ENCODE measurements at regions not wholly inside any gene's neighbourhood (a gene's known extent, or its start where the extent isn't known, plus 50 kb on each side); places are given as distances from the start of the nearest gene placed in this dataset.
A peak's percentile ranks its signal among the peaks of the same experiment; 100 is the strongest.

GRCh38 chr1:221900678-221901077, 158.8 kb upstream of the DUSP10 start:
- intact Hi-C loops (cut with DNase I; ENCODE audit: low total_unique reads), result no loop called here
- no peak for TF ChIP-seq EP300 (IDR thresholded peaks at IDR 0.05)
- TF ChIP-seq CTCF (IDR thresholded peaks at IDR 0.05), result no peak
- TF ChIP-seq POLR2A (IDR thresholded peaks at IDR 0.05), result no peak
- no peak for TF ChIP-seq POLR2AphosphoS5 (IDR thresholded peaks at IDR 0.05)

GRCh38 chr1:221897321-221897721, 155.4 kb upstream of the DUSP10 start:
- Histone ChIP-seq H3K36me3 (no peaks in the 10 kb centered on the region), H3K9me3 (peaks cover 0 to 4% (median 0%) of the 10 kb centered on the region in 4 donors), H3K27ac (no peak overlapping the region), H3K4me1 (no peaks in the 10 kb centered on the region), H3K27me3 (no peaks in the 10 kb centered on the region), H3K4me3 (no peak overlapping the region)
- no peak for DNase-seq
- intact Hi-C loops (cut with DNase I; ENCODE audit: low total_unique reads), result no loop called here
- TF ChIP-seq EP300 (IDR thresholded peaks at IDR 0.05) (no peak), CTCF (IDR thresholded peaks at IDR 0.05) (no peak), POLR2A (IDR thresholded peaks at IDR 0.05) (no peak), POLR2AphosphoS5 (IDR thresholded peaks at IDR 0.05) (no peak)
- WGBS, 5 donors, result 33 to 49% (median 42%) methylated on average over 3 of the region's 3 CpGs

More at GRCh38 chr1:221900678-221901077, 158.8 kb upstream of the DUSP10 start:
- 88 to 97% (median 95%) methylated on average over 3 of the region's 3 CpGs for WGBS, 5 donors
- no peak for DNase-seq
- no peaks in the 10 kb centered on the region for H3K27me3 ChIP-seq
- H3K4me3 ChIP-seq, result no peak overlapping the region
- no peaks in the 10 kb centered on the region for H3K9me3 ChIP-seq
- no peak overlapping the region for H3K27ac ChIP-seq
- H3K36me3 ChIP-seq, result no peaks in the 10 kb centered on the region
- H3K4me1 ChIP-seq, result no peaks in the 10 kb centered on the region

GRCh38 chr1:221892301-221892830, 150.5 kb upstream of the DUSP10 start:
- Histone ChIP-seq H3K27ac (no peak overlapping the region), H3K27me3 (no peaks in the 10 kb centered on the region), H3K4me1 (peaks cover 0 to 1% (median under 1%) of the 10 kb centered on the region in 4 donors), H3K36me3 (no peaks in the 10 kb centered on the region), H3K9me3 (peaks cover 0 to 4% (median 0%) of the 10 kb centered on the region in 4 donors), H3K4me3 (no peak overlapping the region)
- no peak for DNase-seq
- WGBS, 5 donors, result 73 to 87% (median 76%) methylated on average over 1 of the region's 1 CpG
- no peak for TF ChIP-seq EP300 (IDR thresholded peaks at IDR 0.05)
- no peak for TF ChIP-seq CTCF (IDR thresholded peaks at IDR 0.05)
- TF ChIP-seq POLR2AphosphoS5 (IDR thresholded peaks at IDR 0.05), result no peak
- no peak for TF ChIP-seq POLR2A (IDR thresholded peaks at IDR 0.05)
- intact Hi-C loops (cut with DNase I; ENCODE audit: low total_unique reads), result no loop called here

- no peak overlapping the region for H3K27ac ChIP-seq
- TF ChIP-seq POLR2AphosphoS5 (IDR thresholded peaks at IDR 0.05) (peak in 1 of 3 donors; percentile 11), POLR2A (IDR thresholded peaks at IDR 0.05) (no peak)
- intact Hi-C loops (cut with DNase I; ENCODE audit: low total_unique reads), result no loop called here
- WGBS, 5 donors, result 53 to 92% (median 80%) methylated on average over 1 of the region's 1 CpG
- DNase-seq, result no peak
- peaks cover 3 to 8% (median 6%) of the 10 kb centered on the region in 4 donors for H3K4me1 ChIP-seq
- H3K36me3 ChIP-seq, result no peaks in the 10 kb centered on the region
- no peak overlapping the region for H3K4me3 ChIP-seq
- peaks cover 0 to 4% (median 0%) of the 10 kb centered on the region in 4 donors for H3K9me3 ChIP-seq
- H3K27me3 ChIP-seq, result no peaks in the 10 kb centered on the region
These were observed 149.8 kb upstream of the DUSP10 start for GRCh38 chr1:221891708-221892107.

- intact Hi-C loops (cut with DNase I; ENCODE audit: low total_unique reads), result no loop called here
- no peak for TF ChIP-seq POLR2AphosphoS5 (IDR thresholded peaks at IDR 0.05)
- TF ChIP-seq CTCF (IDR thresholded peaks at IDR 0.05), result no peak
- no peak for TF ChIP-seq EP300 (IDR thresholded peaks at IDR 0.05)
- no peak for TF ChIP-seq POLR2A (IDR thresholded peaks at IDR 0.05)
- no peak for DNase-seq
- peaks cover 0 to 4% (median 0%) of the 10 kb centered on the region in 4 donors for H3K9me3 ChIP-seq
- no peaks in the 10 kb centered on the region for H3K27me3 ChIP-seq
- H3K4me1 ChIP-seq, result peaks cover 3 to 11% (median 6%) of the 10 kb centered on the region in 4 donors
- H3K36me3 ChIP-seq, result no peaks in the 10 kb centered on the region
- no peak overlapping the region for H3K4me3 ChIP-seq
- WGBS, 5 donors, result 82 to 89% (median 83%) methylated on average over 5 of the region's 5 CpGs
- no peak overlapping the region for H3K27ac ChIP-seq
These were observed 146.9 kb upstream of the DUSP10 start for GRCh38 chr1:221888801-221889200.

Data from stomach (tissue), 8 donors.